NB4 (cell line): ENCODE measurements at regions not wholly inside any gene's neighbourhood (a gene's known extent, or its start where the extent isn't known, plus 50 kb on each side); places are given as distances from the start of the nearest gene placed in this dataset.

Source experiments
- DNase-seq: peaks from one replicate; pipeline ENCODE4 v3.0.0; 2010; ENCODE audit warnings: low read depth
- H3K4me3 ChIP-seq: one replicate; pipeline ENCODE4 v1.5.1; 2011; ENCODE audit warnings: mild to moderate bottlenecking, low read depth, low read length, moderate library complexity
- CTCF ChIP-seq: IDR thresholded peaks from one replicate; pipeline ENCODE4 v1.5.1; 2012; ENCODE audit warnings: low read depth, low read length
- MAX ChIP-seq: IDR thresholded peaks from 2 replicates; pipeline ENCODE4 v1.6.1; 2011; ENCODE audit warnings: low read depth, low read length
- MYC ChIP-seq: IDR thresholded peaks from 2 replicates; pipeline ENCODE4 v1.6.1; 2011; ENCODE audit warnings: low read depth, low read length
- POLR2A ChIP-seq: IDR thresholded peaks from 2 replicates; pipeline ENCODE4 v1.6.1; 2011; ENCODE audit warnings: mild to moderate bottlenecking; ENCODE audit not compliant: insufficient read length; ENCODE audit errors: extremely low read depth

- H3K4me3 ChIP-seq, result no peak overlapping the region
- TF ChIP-seq MAX, result no peak
- no peak for TF ChIP-seq CTCF
- TF ChIP-seq POLR2A, result no peak
- no peak for TF ChIP-seq MYC
- DNase-seq, result no peak
Observed at GRCh38 chr2:161076936-161077335, 83.3 kb upstream of the TANK start.

GRCh38 chr2:161077367-161078210, 82.6 kb upstream of the TANK start:
- DNase-seq, result peak; percentile 52
- H3K4me3 ChIP-seq, result no peak overlapping the region

GRCh38 chr2:161078211-161078539, 82.1 kb upstream of the TANK start:
- no peak overlapping the region for H3K4me3 ChIP-seq
- TF ChIP-seq MYC (no peak), CTCF (no peak), POLR2A (no peak), MAX (no peak)
- no peak for DNase-seq

More at GRCh38 chr2:161077367-161078210, 82.6 kb upstream of the TANK start:
- TF ChIP-seq CTCF, result no peak
- TF ChIP-seq MAX, result no peak
- no peak for TF ChIP-seq MYC
- TF ChIP-seq POLR2A, result no peak

GRCh38 chr2:161085149-161085548, 75.1 kb upstream of the TANK start:
- TF ChIP-seq MAX (no peak), POLR2A (no peak), MYC (no peak), CTCF (no peak)
- DNase-seq, result no peak
- no peak overlapping the region for H3K4me3 ChIP-seq

- no peak for TF ChIP-seq MYC
- TF ChIP-seq POLR2A, result no peak
- TF ChIP-seq MAX, result no peak
- no peak for TF ChIP-seq CTCF
- H3K4me3 ChIP-seq, result no peak overlapping the region
- DNase-seq, result no peak
Observed at GRCh38 chr2:161088658-161089350, 71.4 kb upstream of the TANK start.
